Loucy (cell line): ENCODE measurements at regions not wholly inside any gene's neighbourhood (a gene's known extent, or its start where the extent isn't known, plus 50 kb on each side); places are given as distances from the start of the nearest gene placed in this dataset.

Experiments
- H2AFZ ChIP-seq: fragments of 200-600 bp; sonication (generic); 2 replicates; pipeline ENCODE4 v1.6.0; 2016; ENCODE audit warnings: antibody characterized with exemption, mild to moderate bottlenecking, low read length, moderate library complexity
- H3F3A ChIP-seq: fragments of 200-600 bp; 2 replicates; pipeline ENCODE4 v1.6.0; 2016; ENCODE audit warnings: antibody characterized with exemption, low read depth, mild to moderate bottlenecking
- H3K27me3 ChIP-seq: fragments of 200-600 bp; sonication (generic); 2 replicates; pipeline ENCODE4 v1.6.1; 2014; ENCODE audit warnings: low read length, mild to moderate bottlenecking; ENCODE audit not compliant: insufficient read depth, poor library complexity, severe bottlenecking
- H3K36me3 ChIP-seq: fragments of 200-600 bp; sonication (generic); 2 replicates; pipeline ENCODE4 v1.6.1; 2016; ENCODE audit warnings: low read length; ENCODE audit not compliant: insufficient read depth
- H3K4me1 ChIP-seq: fragments of 200-600 bp; sonication (generic); 2 replicates; pipeline ENCODE4 v1.5.1; 2014; ENCODE audit warnings: low read length, mild to moderate bottlenecking; ENCODE audit not compliant: insufficient read depth, poor library complexity, severe bottlenecking
- H3K4me2 ChIP-seq: fragments of 200-600 bp; sonication (generic); 2 replicates; pipeline ENCODE4 v1.6.0; 2014; ENCODE audit warnings: antibody characterized with exemption, low read length, low read depth, mild to moderate bottlenecking; ENCODE audit not compliant: poor library complexity, severe bottlenecking
- H3K4me3 ChIP-seq: fragments of 200-600 bp; sonication (generic); 2 replicates; pipeline ENCODE4 v1.5.1; 2014; ENCODE audit warnings: low read length, mild to moderate bottlenecking, mixed read lengths; ENCODE audit not compliant: poor library complexity, severe bottlenecking
- H3K79me2 ChIP-seq: fragments of 200-600 bp; sonication (generic); 2 replicates; pipeline ENCODE4 v1.6.1; 2014; ENCODE audit warnings: low read length; ENCODE audit not compliant: insufficient read depth
- H3K9ac ChIP-seq: fragments of 200-600 bp; sonication (generic); 2 replicates; pipeline ENCODE4 v1.6.0; 2014; ENCODE audit warnings: mild to moderate bottlenecking, low read depth, low read length, moderate library complexity; ENCODE audit not compliant: poor library complexity, severe bottlenecking
- H3K9me2 ChIP-seq: fragments of 200-600 bp; sonication (generic); replicated peaks from 2 replicates; pipeline ENCODE4 v1.6.1; 2016; ENCODE audit warnings: low read depth, low read length, mixed read lengths
- H3K9me3 ChIP-seq: fragments of 200-600 bp; sonication (generic); 2 replicates; pipeline ENCODE4 v1.6.1; 2014; ENCODE audit warnings: mild to moderate bottlenecking, antibody characterized with exemption, low read length, low read depth; ENCODE audit not compliant: insufficient read depth
- H4K20me1 ChIP-seq: fragments of 200-600 bp; sonication (generic); 2 replicates; pipeline ENCODE4 v1.6.0; 2014; ENCODE audit warnings: antibody characterized with exemption, low read length, mild to moderate bottlenecking; ENCODE audit not compliant: insufficient read depth, poor library complexity, severe bottlenecking
- EZH2phosphoT487 ChIP-seq: fragments of 200-600 bp; IDR thresholded peaks from 2 replicates; pipeline ENCODE4 v1.6.1; 2018; ENCODE audit warnings: antibody characterized with exemption, mild to moderate bottlenecking, moderate library complexity, borderline replicate concordance
- TF ChIP-seq, protein P1 (sequence below): fragments of 200-600 bp; sonication (generic); conservative IDR thresholded peaks from 2 replicates; pipeline ENCODE4 v1.5.1; 2014; ENCODE audit warnings: mild to moderate bottlenecking, antibody characterized with exemption, low read length

DNA sequence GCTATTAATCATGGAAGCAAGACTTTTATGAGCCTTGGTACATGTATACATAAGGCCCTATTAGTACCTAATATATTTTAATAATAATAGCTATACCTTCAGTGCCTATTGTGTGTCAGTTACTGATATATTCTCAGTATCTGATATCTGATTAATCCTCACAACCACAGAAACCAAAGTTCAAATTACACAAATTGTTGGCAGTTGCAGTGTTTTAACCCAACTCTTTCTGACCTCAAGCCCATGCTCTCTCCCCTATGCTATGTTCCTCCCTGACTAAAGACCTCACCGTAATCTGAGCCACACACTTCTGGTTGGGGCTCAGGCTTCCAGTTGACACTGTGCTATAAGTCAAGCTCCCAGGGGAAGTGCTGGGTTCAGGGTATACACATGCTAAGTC, 214.4 kb downstream of the SPTSSA start:
- no peaks in the 10 kb centered on the region for H3K9me2 ChIP-seq
- H3K36me3 ChIP-seq, result no peaks in the 10 kb centered on the region
- H3F3A ChIP-seq, result no peaks in the 10 kb centered on the region
- H4K20me1 ChIP-seq, result no peaks in the 10 kb centered on the region
- H3K27me3 ChIP-seq, result no peaks in the 10 kb centered on the region
- H3K4me3 ChIP-seq, result no peak overlapping the region
- no peaks in the 10 kb centered on the region for H3K79me2 ChIP-seq
- H3K9ac ChIP-seq, result no peak overlapping the region
- no peak overlapping the region for H3K4me2 ChIP-seq
- TF ChIP-seq, protein P1, sequence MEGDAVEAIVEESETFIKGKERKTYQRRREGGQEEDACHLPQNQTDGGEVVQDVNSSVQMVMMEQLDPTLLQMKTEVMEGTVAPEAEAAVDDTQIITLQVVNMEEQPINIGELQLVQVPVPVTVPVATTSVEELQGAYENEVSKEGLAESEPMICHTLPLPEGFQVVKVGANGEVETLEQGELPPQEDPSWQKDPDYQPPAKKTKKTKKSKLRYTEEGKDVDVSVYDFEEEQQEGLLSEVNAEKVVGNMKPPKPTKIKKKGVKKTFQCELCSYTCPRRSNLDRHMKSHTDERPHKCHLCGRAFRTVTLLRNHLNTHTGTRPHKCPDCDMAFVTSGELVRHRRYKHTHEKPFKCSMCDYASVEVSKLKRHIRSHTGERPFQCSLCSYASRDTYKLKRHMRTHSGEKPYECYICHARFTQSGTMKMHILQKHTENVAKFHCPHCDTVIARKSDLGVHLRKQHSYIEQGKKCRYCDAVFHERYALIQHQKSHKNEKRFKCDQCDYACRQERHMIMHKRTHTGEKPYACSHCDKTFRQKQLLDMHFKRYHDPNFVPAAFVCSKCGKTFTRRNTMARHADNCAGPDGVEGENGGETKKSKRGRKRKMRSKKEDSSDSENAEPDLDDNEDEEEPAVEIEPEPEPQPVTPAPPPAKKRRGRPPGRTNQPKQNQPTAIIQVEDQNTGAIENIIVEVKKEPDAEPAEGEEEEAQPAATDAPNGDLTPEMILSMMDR, result no peak
- TF ChIP-seq EZH2phosphoT487, result no peak
- H3K9me3 ChIP-seq, result no peaks in the 10 kb centered on the region
- no peaks in the 10 kb centered on the region for H3K4me1 ChIP-seq
- H2AFZ ChIP-seq, result no peak overlapping the region

DNA sequence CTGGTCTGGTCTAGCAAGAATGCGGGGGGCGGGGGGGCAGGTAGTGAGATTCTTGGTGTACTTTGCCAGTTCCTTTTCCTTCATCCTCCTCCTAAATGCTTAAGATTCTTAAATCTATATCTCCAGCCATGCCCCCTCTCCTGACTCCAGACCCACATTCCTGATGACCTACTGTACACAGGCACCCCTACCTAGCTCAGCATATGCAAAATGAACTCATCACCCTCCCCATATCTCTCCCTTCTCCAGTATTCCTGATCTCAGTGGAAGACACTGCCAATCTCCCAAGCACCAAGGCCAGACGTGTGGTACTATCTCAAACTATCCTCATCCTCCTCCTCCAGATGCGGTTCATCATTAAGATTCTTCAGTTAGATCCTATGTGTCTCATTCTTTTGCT, 215.8 kb downstream of the SPTSSA start:
- Histone ChIP-seq H3F3A (no peaks in the 10 kb centered on the region), H3K4me1 (no peaks in the 10 kb centered on the region), H3K27me3 (no peaks in the 10 kb centered on the region), H3K79me2 (no peaks in the 10 kb centered on the region), H3K36me3 (no peaks in the 10 kb centered on the region), H2AFZ (no peak overlapping the region), H3K9me2 (no peaks in the 10 kb centered on the region), H3K4me2 (no peak overlapping the region), H3K9me3 (no peaks in the 10 kb centered on the region), H3K9ac (no peak overlapping the region), H4K20me1 (no peaks in the 10 kb centered on the region), H3K4me3 (no peak overlapping the region)
- TF ChIP-seq EZH2phosphoT487, result no peak
- TF ChIP-seq, protein P1, result no peak

DNA sequence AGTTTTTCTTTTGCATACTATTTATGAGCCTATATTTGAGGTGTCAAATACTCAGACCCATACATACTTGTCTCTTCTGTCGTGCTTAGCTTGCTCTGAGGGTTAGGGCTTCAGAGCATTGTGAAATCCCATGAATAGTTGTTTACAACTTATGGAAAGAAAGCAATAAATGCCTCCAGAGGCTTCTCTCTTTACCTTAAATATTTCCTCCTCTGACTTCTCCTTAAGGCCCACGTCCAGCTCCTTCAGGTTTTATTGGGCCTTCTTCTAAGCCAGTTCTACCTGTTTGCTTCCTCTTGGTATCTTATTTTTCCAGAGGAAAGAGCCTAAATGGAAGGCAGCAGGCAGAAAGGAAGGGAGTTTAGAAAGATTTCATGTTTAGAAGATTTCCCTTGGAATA, 218.6 kb downstream of the SPTSSA start:
- TF ChIP-seq EZH2phosphoT487, result no peak
- TF ChIP-seq, protein P1, result no peak
- H3K9me3 ChIP-seq, result no peaks in the 10 kb centered on the region

More for the DNA sequence above, 218.6 kb downstream of the SPTSSA start:
- H3K27me3 ChIP-seq, result no peaks in the 10 kb centered on the region
- H3K9ac ChIP-seq, result no peak overlapping the region
- no peaks in the 10 kb centered on the region for H3K9me2 ChIP-seq
- H4K20me1 ChIP-seq, result no peaks in the 10 kb centered on the region
- H3K79me2 ChIP-seq, result no peaks in the 10 kb centered on the region
- no peaks in the 10 kb centered on the region for H3K4me1 ChIP-seq
- no peaks in the 10 kb centered on the region for H3F3A ChIP-seq
- H3K36me3 ChIP-seq, result no peaks in the 10 kb centered on the region
- no peak overlapping the region for H3K4me2 ChIP-seq
- H3K4me3 ChIP-seq, result no peak overlapping the region
- H2AFZ ChIP-seq, result no peak overlapping the region
